Activated CD4-positive, CD25-positive, alpha-beta regulatory T cell treated with anti-CD3 and anti-CD28 coated beads, Interleukin-2, amount 50 U/mL, for 24 hours (primary cell): ENCODE measurements at regions not wholly inside any gene's neighbourhood (a gene's known extent, or its start where the extent isn't known, plus 50 kb on each side); places are given as distances from the start of the nearest gene placed in this dataset.

ENCODE experiments used
- ATAC-seq, 2 donors: fragments of 150-1000 bp; cut with Tn5 transposase; one replicate each; pipeline ENCODE4 v1.10.0; 2021; ENCODE audit warnings: mild to moderate bottlenecking in 1 of 2, moderate library complexity in 1 of 2

DNA sequence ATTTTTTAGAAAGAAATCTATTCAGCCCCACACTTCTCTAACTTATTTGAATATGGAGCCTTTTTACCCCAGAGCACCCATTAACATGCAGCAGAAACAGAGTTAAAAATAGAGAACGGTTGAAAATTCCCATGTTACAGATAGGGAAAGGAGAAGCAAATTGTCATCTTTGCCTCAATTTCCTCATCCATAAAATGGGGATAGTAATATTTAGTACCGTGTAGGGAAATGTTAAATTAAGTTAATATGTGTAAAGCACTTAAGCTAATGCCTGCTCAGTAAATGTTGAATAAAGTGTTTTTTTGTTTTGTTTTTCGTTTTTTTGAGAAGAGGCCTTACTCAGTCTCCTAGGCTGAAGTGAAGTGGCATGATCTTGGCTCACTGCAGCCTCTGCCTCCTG is 50.3 kb downstream of the NAV1 start:
- ATAC-seq, result no peak

DNA sequence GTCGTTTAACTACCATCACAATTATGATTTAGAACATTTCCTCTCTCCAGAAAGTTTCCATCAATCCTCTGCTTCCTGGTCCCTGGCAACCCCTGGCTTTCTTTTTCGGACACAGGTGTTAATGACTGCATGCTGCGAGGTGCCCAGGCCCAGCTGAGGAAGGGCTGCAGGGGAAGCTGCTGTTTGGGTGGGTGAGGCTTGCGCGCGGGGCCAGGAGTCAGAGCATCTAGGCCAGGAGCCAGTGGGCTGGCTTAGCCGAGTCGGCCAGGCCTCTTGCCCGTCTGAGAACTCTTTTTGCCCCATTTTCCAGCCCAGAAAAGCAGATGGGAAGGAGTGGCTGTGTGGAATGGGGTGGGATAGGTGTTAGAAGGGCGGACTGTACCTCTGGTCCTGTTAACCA is 51.5 kb downstream of the NAV1 start:
- ATAC-seq, result no peak

DNA sequence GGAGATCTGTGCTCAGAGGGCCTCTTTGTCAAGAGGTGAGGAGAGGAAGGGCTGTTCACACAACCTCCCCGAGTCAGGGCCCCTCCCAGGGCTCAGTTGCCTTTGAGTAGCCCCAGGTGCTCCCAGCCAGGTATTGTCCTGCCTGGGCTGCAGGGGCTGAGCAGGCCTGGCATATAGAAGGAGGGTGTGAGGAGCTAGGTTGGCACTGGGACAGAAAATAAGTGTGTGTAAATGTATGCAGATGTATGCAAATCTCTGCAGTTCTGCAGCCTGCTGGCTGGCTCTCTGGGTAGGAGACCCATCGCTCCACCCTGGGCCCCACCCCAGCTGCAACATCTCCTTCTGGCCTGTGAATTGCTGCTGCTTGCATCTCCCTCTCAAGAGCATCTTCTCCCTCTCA is 52.4 kb downstream of the NAV1 start:
- ATAC-seq, result no peak

DNA sequence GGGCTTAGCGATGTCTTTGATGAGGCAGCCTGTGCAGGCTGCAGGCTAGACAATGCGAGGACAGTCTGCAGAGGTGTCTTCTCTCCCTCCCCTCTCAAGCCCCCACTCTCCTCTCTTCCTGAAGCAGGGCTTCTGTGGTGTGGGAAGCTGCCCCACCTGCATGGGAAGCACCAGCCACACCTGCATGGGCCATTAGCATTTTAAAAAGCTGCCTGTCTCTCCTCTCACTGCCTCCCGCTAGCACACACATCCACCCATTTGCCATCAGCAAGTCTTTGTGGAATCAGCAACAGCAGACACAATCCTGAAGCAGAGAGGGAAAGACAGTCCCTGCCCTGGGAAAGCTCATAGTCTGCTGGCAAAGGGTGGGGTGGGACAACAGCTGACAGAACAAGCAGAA is 53.1 kb downstream of the NAV1 start:
- ATAC-seq, result no peak

DNA sequence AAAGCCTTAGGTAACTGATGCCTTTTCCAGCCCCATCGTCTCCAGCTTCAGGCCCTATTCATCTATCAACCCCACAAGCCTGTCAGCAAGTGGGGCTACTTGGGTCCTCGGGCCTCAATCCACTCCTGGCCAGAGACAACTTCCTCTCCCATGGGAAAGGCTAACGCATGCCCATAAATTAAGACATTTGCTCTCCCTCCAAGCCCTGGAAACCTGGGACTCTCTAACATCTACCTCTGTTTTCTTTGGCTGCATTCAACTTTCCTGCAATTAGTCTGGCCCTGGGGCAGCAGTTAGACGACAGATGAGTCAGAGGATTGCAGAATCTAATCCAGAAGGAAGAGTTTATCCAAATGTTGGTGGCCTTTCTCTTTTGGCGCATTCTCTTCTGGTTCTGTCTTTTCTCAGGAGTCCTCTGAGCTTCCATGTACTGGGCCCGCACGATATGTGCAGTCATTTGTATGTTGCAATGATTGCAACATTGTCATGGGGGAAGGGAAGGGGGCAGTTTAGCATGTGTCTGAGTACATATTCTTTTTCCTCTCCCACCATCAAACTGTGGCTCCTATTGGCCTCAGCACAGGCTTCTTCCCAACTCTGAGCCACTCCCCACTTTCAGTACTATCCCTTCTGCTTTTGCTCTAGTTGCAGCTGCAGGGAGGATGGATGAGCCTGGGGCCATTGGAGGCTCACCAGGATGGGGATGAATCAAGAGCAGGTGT is 54.4 kb downstream of the NAV1 start:
- ATAC-seq, result no peak

DNA sequence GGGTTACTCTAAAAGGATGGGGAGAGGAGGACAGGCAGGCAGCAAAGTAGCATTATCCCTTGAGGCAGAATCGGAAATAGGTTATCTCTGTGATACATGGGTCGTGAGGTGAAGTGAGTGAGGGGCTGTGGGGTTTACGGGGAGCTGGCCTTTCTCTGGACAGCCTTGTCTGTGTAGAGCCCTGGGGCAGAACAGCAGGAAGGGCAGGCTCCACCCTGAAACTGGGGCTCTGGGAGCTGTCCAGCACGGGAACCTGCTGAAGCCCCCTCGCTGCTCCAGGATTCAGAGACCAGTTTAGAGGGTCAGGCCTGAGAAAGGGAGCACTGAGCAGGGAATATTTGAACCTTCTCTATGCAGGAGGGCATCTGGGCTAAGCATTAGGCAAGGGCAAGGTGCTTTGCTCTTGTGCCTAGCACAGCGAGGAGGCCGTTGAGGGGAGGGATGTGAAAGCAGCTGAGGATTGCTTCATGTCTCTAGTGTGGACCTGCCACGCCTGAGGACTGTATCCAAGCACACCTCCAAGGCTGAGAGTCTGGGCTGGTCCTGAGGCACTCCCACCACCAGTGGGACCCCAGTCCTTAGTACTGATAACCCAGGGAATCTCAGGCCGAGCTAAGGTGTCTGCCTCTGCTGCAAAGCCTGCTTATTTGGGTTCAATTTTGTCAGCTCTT is 55.8 kb downstream of the NAV1 start:
- no peak for ATAC-seq

DNA sequence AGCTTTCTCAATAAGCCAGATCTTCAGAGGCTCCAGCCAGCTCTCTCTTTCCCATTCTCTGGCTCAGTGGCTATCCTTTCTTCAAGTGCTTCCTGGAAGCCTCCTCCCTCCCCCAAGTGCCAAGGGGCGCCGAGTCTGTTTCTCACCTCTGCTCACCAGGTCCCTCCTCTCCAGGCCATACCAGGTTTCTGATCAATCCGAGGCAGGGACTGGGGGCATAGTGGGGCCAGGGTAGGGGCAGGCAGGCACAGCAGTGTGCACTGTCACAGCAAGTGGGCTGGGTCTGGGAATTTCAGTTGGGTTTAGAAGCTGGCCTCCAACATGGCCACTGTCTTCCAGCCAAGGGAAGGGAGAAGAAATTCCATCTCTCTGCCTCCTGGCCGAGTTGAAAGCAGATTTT is 56.5 kb downstream of the NAV1 start:
- no peak for ATAC-seq

DNA sequence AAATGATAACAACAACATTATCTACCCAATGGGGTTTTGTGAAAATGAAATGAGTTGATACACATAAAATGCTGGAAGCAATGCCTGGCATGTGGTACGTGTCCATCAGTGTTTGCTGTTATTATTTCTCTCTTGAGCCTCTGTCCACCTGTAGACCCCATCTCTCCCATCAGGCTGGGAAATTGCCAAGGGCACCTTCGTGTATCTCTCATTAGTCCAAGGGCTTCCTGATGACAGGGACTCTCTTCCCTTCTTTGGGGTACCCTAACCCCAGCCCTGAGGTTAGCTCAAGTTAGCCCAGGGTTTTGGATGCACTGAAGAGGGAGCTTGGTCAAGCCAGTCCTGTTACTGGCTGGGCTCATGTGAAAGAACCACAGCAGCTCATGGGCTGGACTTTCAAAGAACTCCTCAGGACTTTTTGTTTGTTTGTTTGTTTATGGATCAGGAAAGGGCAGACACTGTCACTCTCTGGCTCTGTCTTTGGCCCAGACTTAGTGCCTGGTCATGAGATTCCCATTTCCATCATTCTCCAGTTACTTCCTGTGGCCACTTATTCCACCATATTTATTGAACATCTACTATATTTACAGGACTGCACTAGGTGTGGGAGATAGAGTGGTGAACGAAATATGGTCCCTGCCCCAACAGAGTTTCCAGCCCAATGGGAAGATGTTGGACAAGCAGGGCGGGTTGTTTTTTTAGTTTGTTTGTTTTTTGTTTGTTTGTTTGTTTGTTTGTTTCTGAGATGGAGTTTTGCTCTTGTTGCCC is 57.4 kb downstream of the NAV1 start:
- ATAC-seq, result no peak

DNA sequence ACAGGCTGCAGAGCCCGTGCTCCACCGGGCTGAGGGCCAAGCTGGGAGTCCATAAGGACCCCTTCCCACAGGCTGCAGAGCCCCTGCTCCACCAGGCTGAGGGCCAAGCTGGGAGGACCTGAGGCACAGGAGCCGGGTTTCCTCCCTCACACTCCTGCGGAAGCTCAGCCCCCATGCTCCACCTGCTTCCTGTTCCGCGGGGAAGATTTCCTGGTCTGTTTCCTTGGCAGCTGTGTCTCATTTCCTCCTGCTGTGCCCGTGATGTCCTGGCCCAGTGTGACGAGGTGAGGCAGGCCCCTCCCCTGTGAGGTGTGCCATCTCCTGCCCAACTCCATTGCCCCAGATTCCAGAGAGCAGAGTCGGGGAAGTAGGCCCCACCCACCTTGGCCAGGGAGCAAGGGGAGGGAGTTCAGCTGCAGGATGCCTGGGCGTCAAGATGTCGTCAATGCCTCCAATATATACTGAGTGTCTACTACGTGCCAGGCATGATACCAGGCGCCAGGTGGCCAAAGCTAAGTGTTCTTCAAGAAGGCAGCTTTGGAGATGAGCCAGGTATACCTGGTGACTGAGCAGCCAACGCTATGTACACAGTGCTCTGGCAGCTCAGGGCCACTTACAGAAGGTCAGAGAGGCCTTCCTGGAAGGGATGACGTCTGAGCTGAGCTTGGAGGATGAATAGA is 58.8 kb downstream of the NAV1 start:
- ATAC-seq, result no peak

DNA sequence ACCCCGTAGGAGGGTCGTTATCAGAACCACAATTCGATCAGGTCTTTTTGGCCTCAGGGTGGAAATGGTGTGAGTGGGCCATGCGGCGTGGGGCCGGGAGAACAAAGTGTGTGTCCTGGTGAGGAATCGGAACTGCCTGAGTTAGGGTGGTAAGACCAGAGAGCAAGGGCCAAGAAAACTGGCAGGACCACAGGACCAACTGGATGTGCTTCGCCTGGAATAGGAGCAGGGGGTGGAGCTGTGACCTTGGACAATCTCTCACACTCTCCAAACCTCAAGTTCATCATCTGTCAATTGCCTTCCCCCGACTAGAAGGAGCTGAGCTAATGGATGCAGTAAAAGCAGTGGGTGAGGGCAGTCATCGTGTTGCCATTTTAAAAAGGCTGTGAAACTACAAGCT is 59.5 kb downstream of the NAV1 start:
- ATAC-seq, result no peak

DNA sequence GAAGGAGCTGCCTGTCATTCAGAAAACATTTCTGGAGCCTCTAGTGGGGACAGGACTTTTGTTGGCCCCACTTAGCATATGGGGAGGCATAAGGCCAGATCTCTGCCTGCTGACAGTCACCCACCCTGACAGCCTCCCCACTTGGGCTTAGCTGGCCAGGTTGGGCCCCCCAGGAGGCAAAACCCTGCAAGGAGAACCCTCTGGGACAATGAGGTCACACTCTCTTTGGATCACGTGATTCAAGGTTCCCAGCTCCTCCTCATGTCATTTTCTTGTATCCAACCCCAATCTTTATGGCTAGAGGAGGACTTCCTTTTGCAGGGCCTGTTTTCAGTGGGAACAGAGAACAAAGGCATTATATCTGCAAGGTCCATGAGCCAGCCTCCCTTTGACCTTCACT is 60.0 kb downstream of the NAV1 start:
- no peak for ATAC-seq

DNA sequence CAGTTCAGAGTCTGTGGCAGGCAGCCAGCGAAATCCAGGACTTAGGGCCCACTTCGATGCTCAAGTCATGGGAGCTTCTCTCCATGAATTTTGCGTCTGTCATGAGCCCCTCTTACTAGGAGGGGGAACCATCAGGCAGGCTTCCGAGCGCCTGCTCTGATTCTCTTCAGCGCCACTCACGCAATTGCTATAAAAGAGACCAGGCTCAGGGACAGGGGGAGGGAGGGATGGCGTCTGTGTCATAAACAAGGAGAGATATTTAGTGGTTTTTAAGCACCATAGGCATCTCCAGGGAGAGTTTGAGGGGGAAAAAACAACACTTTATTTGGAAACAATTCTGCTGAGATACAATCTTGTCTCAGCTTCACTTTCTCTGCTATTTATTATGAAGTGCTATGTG is 60.6 kb downstream of the NAV1 start:
- ATAC-seq, result no peak

DNA sequence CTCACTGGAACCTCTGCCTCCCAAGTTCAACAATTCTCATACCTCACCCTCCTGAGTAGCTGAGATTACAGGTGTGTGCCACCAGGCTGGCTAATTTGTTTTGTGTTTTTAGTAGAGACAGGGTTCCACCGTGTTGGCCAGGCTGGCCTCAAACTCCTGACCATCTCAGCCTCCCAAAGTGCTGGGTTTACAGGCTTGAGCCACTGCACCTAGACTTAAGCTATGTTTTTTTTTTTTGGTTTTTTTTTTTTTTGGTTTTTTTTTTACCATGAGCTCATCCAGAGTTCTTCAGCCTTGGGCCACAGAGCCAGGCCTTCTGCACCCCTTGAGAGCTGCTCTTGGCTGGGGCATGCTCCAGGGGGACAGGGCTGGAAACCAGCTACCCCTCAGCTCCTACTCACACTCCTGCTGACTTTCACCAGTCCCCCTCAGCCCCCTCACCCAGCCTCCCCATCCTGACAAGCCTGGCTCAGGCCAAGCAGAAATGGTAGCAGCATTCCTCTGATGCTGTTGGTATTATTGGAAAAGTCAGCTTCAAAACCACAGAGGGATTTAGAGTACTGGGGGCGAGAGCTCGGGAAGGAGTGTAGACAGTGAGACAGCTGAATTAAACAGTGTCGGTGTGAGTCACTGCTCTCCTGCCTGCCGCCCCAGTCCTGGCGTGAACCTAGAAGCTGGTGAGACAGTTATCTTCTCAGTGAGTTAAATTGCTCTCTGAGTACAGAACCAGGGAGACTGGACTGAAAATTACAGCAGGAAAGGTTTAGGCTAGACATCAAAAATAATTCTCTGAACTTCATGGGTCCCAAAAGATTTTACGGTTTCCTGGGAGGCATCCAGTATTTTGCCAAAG is 63.7 kb downstream of the NAV1 start:
- ATAC-seq, result no peak

DNA sequence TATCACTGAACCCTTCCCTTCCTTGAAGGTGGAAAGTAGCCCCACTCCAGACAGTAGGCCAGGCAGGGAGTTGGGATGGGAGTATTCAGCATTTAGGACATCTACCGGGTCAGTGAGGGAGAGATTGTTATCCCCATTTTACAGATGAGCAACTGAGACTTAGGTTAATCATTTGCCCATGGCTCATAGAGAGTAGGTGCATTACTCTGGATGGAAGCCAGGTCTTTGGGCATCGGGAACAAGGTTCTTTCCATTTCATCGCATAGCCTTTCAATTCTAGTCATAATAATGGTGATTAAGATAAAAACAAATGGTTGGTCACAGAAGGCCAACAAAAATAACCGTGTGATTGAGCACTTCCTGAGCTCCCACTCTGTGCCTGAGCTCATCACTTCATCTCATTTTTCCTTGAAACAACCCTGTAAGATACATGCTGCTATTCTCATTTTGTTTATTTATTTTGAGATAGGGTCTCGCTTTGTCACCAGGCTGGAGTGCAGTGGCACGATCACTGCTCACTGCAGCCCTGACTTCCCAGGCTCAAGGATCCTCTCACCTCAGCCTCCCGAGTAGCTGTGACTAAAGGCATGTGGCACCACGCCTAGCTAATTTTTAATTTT is 64.8 kb downstream of the NAV1 start:
- no peak for ATAC-seq

DNA sequence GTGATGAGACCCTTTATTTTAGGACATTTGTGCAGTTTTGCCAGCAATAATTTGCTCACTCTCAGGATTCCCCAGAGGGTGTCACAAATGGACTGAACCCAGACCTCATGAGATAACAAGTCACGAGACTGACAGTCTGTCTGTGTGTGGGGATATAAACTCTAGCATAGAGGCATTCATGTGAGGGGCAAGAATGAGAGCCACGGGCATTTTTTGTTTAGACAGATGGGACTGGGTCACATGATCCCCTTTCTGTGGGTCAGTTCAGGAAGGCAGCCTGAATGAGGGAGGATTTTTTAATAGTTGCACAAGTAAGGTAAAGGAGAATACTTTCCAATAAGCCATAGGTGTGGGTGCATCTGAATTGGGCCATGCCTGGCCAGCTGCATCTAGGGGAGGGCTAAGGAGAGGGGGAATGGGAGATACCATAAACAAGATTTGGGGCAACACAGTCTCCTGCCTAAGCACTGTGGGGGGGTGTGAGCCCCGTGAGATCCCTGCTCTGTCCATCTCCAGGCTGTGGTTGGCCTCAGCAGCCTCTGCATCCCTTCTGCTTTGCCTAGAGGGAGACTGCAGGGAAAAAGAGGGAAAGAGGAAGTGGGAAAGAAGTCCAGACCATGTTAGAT is 66.6 kb downstream of the NAV1 start:
- ATAC-seq, result no peak

DNA sequence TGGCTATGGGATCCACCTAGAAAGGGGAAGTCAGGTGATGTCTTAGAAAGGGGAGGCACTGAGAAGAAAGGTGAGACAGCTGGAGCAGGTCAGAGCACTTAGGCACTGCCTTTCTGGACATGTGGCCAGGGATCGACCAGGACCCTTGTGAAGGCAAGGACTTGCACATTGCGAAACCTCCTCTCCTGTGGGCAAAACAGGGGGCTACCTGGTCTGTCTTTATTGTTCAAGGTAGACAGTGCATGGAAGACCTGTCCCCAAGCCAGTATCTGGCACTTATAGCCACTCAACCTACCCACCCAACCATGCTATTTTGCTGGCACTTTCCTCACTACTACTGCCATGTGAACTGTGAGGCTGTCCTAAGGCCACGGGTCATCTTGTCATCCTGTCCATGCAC is 67.2 kb downstream of the NAV1 start:
- no peak for ATAC-seq

DNA sequence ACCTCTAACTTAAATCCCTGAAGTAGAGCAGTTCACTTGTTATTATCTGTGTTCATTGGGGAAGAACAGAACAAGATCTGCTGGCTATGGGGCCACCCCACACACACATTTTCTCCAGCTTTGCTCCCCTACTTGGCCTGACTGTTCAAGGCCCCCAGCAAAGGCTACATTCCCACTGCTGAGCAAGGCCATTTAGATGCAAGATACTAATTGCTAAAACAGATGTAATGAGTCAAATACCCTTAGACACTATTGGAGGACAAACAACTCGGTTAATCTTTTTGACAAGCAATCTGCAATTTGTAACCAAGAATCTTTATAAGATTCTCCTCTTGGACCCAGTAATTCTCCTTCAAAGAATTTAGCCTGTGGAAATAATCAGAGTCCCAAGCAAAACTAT is 67.7 kb downstream of the NAV1 start:
- ATAC-seq, result no peak

DNA sequence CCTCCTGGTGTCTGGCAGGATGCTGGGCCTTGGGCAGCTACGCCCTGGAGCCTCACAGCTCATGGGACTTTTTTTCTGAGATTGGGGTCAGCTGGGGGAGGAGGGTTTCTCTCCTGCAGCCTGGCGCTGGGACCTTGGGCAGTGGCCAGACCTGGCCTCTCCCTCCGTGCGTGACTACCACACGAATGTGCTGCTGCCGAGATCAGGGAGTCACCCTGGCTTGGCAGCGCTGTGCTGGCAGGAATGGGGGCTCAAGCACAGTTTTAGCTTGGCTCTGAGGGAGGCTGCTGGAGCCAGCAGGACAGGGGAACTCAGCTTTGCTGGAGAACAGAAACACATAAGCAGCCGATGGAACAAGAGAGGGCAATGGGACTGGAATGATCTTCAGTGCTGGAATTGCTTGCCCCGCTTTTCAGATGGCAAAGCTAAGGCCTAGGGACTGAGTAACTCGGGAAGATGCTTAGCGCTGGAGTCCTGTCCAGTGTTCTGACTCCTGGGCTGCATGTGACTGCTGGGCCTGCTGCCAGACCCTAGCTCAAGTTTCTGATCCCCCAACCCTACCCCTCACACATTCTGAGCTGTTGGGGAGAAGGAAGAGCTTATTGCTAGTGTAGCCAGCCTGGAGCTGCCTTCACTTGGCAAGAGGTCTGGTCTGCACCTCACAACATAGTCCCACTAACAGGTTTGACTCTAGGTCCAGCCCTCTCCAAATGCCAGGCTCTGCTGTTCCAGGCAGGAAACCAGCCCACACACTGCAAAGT is 69.9 kb downstream of the NAV1 start:
- ATAC-seq, result no peak

DNA sequence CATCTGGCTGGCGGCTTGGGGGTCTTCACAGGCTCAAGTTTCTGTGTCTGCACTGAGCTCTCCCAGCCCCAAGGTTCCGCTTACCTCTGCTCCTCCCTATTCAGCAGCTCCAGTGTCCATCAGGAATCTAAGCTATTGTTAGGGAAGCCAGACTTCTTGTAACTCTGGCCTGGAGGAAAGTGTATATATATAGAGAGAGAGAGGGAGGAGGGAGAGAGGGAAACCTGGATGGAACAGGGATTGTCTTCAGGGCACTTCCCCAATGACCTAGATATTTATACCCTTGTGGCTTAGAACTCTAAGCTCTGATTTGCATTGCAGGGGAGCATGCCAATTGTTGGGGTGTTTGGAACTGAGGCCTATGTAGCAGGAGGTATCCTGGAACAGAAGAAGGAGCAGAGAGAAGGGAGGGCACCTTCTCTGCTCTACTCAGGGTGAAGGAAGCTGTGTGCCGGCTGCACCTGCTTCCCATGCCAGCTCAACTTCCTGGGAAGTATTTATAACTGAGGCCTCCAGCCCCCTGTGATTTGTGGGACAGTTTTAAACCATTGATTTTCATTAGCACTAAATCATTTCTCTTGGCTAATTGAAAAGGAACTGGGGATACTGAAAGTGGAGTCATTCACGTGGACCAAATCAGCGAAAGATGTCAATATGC is 70.9 kb downstream of the NAV1 start:
- ATAC-seq, result no peak

DNA sequence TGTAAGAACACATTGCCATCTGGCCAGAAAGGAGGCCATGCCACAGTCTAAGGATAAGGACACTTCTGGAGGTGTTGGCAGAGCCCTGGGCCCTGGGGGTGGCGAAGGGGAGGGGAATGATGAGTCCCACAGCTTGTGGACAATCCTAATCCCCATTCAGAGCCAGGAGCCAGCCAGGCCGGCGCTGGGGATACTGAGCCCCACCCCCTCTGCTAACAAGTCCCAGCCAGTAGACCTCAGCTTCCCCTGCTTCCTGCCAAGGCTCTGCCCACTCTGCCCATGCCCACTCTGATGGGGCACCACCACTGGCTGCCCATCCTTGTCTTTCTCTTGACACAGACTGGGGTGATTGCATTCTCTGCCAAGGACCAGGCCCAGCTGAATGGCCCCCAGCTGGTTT is 71.9 kb downstream of the NAV1 start:
- no peak for ATAC-seq
